Fibroblast of pulmonary artery (primary cell): ENCODE measurements at regions not wholly inside any gene's neighbourhood (a gene's known extent, or its start where the extent isn't known, plus 50 kb on each side); places are given as distances from the start of the nearest gene placed in this dataset.

Source experiments
- DNase-seq: peaks from one replicate; pipeline ENCODE4 v3.0.0-alpha.2; 2010; ENCODE audit warnings: low read depth
- H3K4me3 ChIP-seq: replicated peaks from 2 replicates; pipeline ENCODE4 v1.5.1; 2011; ENCODE audit warnings: low read depth, mild to moderate bottlenecking, control low read depth, low read length, moderate library complexity
- CTCF ChIP-seq: IDR thresholded peaks from 2 replicates; pipeline ENCODE4 v1.5.1; 2011; ENCODE audit warnings: mild to moderate bottlenecking, control low read depth, low read length, inconsistent platforms; ENCODE audit errors: missing control alignments

GRCh38 chr15:94555841-94556519, 324.6 kb downstream of the MCTP2 start:
- no peak overlapping the region for H3K4me3 ChIP-seq
- DNase-seq: no peak
- no peak for TF ChIP-seq CTCF

- no peak for TF ChIP-seq CTCF
- no peak for DNase-seq
- no peak overlapping the region for H3K4me3 ChIP-seq
Measured at GRCh38 chr15:94561036-94561689, 329.8 kb downstream of the MCTP2 start.

GRCh38 chr15:94563456-94563855, 332.1 kb downstream of the MCTP2 start:
- H3K4me3 ChIP-seq: no peak overlapping the region

GRCh38 chr15:94576889-94577533, 345.6 kb downstream of the MCTP2 start:
- TF ChIP-seq CTCF: peak; percentile 30
- peak; percentile 6 for DNase-seq
- H3K4me3 ChIP-seq: no peak overlapping the region

More at GRCh38 chr15:94563456-94563855, 332.1 kb downstream of the MCTP2 start:
- DNase-seq: no peak
- no peak for TF ChIP-seq CTCF

GRCh38 chr15:94579286-94579685, 347.9 kb downstream of the MCTP2 start:
- no peak for TF ChIP-seq CTCF

GRCh38 chr15:94580211-94580885, 349.0 kb downstream of the MCTP2 start:
- no peak for DNase-seq
- H3K4me3 ChIP-seq: no peak overlapping the region
- TF ChIP-seq CTCF: no peak

More at GRCh38 chr15:94579286-94579685, 347.9 kb downstream of the MCTP2 start:
- H3K4me3 ChIP-seq: no peak overlapping the region
- no peak for DNase-seq
